SK-N-SH treated with all-trans-retinoic acid at 6 μM for 48 hours (cell line): ENCODE measurements at regions not wholly inside any gene's neighbourhood (a gene's known extent, or its start where the extent isn't known, plus 50 kb on each side); places are given as distances from the start of the nearest gene placed in this dataset.

Experiments
- BACH2 ChIP-seq: fragments of 250-450 bp; sonication (Bioruptor Pico); IDR thresholded peaks from 2 replicates; pipeline ENCODE4 v1.9.0; 2021; ENCODE audit warnings: mild to moderate bottlenecking, borderline replicate concordance
- CSDC2 ChIP-seq: fragments of 250-450 bp; sonication (Bioruptor Pico); IDR thresholded peaks from 2 replicates; pipeline ENCODE4 v1.5.0; 2020; ENCODE audit warnings: mild to moderate bottlenecking, moderate library complexity
- ISL1 ChIP-seq: fragments of 250-450 bp; sonication (Bioruptor Pico); IDR thresholded peaks from 2 replicates; pipeline ENCODE4 v2.1.2; 2022; ENCODE audit warnings: mild to moderate bottlenecking, moderate library complexity
- OSR1 ChIP-seq: fragments of 250-450 bp; sonication (Bioruptor Pico); IDR thresholded peaks from 2 replicates; pipeline ENCODE4 v1.8.0; 2022; ENCODE audit warnings: moderate library complexity, mild to moderate bottlenecking, inconsistent platforms
- RARB ChIP-seq: fragments of 250-450 bp; sonication (Bioruptor Pico); IDR thresholded peaks from 2 replicates; pipeline ENCODE4 v1.8.0; 2021; ENCODE audit warnings: mild to moderate bottlenecking, moderate library complexity
- TOX ChIP-seq: fragments of 250-450 bp; sonication (Bioruptor Pico); IDR thresholded peaks from 2 replicates; pipeline ENCODE4 v1.8.0; 2021; ENCODE audit warnings: mild to moderate bottlenecking, moderate library complexity, borderline replicate concordance
- ZC3H10 ChIP-seq: fragments of 250-450 bp; sonication (Bioruptor Pico); IDR thresholded peaks from 2 replicates; pipeline ENCODE4 v1.5.1; 2021; ENCODE audit warnings: mild to moderate bottlenecking, moderate library complexity
- ZFP30 ChIP-seq: fragments of 450-650 bp; formaldehyde crosslinking; IDR thresholded peaks from 2 replicates; pipeline ENCODE4 v1.5.0; 2022; ENCODE audit warnings: mild to moderate bottlenecking, moderate library complexity
- ZNF70 ChIP-seq: fragments of 450-650 bp; formaldehyde crosslinking; IDR thresholded peaks from 2 replicates; pipeline ENCODE4 v1.5.0; 2020; ENCODE audit warnings: mild to moderate bottlenecking, moderate library complexity
- TF ChIP-seq, protein P1 (sequence below): fragments of 250-450 bp; sonication (Bioruptor Pico); IDR thresholded peaks from 2 replicates; pipeline ENCODE4 v1.8.0; 2020; ENCODE audit warnings: mild to moderate bottlenecking, moderate library complexity, borderline replicate concordance
- TF ChIP-seq, protein P2 (sequence below): fragments of 250-450 bp; sonication (Bioruptor Pico); IDR thresholded peaks from 2 replicates; pipeline ENCODE4 v1.5.1; 2020; ENCODE audit warnings: low read depth, mild to moderate bottlenecking, moderate library complexity

DNA sequence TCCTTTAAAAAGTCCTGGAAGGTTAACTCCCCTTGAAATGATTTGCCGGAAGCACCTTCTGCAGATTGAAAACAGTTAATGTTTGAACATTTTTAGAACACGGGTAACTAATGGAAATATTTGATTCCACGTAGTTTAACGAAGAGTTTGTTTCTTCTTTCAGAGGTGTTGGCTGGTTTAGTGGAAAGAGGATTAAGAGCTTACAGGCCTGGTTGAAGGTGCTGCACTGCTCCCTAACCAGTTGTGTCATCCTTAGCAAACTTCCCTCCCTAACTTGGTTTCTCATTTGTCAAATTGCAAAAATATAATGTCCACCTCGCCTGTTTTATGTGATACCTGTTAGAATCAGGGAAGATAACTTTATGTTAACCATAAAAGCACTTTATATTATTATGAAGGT is 243.0 kb upstream of the FZD8 start:
- TF ChIP-seq BACH2 (CRISPR knock-in tag) (no peak), CSDC2 (no peak), RARB (CRISPR knock-in tag) (no peak), ZC3H10 (CRISPR knock-in tag) (no peak), OSR1 (no peak), ZFP30 (CRISPR knock-in tag) (no peak), ZNF70 (CRISPR knock-in tag) (no peak), ISL1 (CRISPR knock-in tag) (no peak), TOX (CRISPR knock-in tag) (no peak)
- TF ChIP-seq, protein P1, sequence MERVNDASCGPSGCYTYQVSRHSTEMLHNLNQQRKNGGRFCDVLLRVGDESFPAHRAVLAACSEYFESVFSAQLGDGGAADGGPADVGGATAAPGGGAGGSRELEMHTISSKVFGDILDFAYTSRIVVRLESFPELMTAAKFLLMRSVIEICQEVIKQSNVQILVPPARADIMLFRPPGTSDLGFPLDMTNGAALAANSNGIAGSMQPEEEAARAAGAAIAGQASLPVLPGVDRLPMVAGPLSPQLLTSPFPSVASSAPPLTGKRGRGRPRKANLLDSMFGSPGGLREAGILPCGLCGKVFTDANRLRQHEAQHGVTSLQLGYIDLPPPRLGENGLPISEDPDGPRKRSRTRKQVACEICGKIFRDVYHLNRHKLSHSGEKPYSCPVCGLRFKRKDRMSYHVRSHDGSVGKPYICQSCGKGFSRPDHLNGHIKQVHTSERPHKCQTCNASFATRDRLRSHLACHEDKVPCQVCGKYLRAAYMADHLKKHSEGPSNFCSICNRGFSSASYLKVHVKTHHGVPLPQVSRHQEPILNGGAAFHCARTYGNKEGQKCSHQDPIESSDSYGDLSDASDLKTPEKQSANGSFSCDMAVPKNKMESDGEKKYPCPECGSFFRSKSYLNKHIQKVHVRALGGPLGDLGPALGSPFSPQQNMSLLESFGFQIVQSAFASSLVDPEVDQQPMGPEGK (CRISPR knock-in tag) = no peak
- TF ChIP-seq, protein P2, sequence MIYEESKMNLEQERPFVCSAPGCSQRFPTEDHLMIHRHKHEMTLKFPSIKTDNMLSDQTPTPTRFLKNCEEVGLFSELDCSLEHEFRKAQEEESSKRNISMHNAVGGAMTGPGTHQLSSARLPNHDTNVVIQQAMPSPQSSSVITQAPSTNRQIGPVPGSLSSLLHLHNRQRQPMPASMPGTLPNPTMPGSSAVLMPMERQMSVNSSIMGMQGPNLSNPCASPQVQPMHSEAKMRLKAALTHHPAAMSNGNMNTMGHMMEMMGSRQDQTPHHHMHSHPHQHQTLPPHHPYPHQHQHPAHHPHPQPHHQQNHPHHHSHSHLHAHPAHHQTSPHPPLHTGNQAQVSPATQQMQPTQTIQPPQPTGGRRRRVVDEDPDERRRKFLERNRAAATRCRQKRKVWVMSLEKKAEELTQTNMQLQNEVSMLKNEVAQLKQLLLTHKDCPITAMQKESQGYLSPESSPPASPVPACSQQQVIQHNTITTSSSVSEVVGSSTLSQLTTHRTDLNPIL (CRISPR knock-in tag) = no peak
